OCI-LY1 (cell line): ENCODE measurements at regions not wholly inside any gene's neighbourhood (a gene's known extent, or its start where the extent isn't known, plus 50 kb on each side); places are given as distances from the start of the nearest gene placed in this dataset.

Experiments
- H2AFZ ChIP-seq: fragments of 200-600 bp; sonication (generic), shearing (Covaris generic); 2 replicates; pipeline ENCODE4 v1.6.0; 2014; ENCODE audit warnings: antibody characterized with exemption, mild to moderate bottlenecking, low read length
- H3F3A ChIP-seq: fragments of 200-600 bp; sonication (generic), shearing (Covaris generic); 2 replicates; pipeline ENCODE4 v1.6.0; 2014; ENCODE audit warnings: mild to moderate bottlenecking, antibody characterized with exemption, low read length, moderate library complexity; ENCODE audit not compliant: insufficient read depth
- H3K27ac ChIP-seq: fragments of 200-600 bp; sonication (generic); 2 replicates; pipeline ENCODE4 v1.5.1; 2014; ENCODE audit warnings: low read length, mixed run types, mild to moderate bottlenecking, low read depth; ENCODE audit not compliant: poor library complexity, severe bottlenecking
- H3K27me3 ChIP-seq: fragments of 200-600 bp; sonication (generic); 2 replicates; pipeline ENCODE4 v1.6.0; 2014; ENCODE audit warnings: antibody characterized with exemption, mild to moderate bottlenecking, low read length, moderate library complexity; ENCODE audit not compliant: insufficient read depth
- H3K36me3 ChIP-seq: fragments of 200-600 bp; sonication (generic); 2 replicates; pipeline ENCODE4 v1.6.1; 2014; ENCODE audit warnings: mild to moderate bottlenecking, antibody characterized with exemption, low read length, moderate library complexity, mixed read lengths; ENCODE audit not compliant: insufficient read depth
- H3K4me1 ChIP-seq: fragments of 200-600 bp; sonication (generic); 2 replicates; pipeline ENCODE4 v1.5.1; 2014; ENCODE audit warnings: mild to moderate bottlenecking, low read length, moderate library complexity; ENCODE audit not compliant: insufficient read depth, severe bottlenecking
- H3K4me2 ChIP-seq: fragments of 200-600 bp; sonication (generic), shearing (Covaris generic); 2 replicates; pipeline ENCODE4 v1.6.1; 2014; ENCODE audit warnings: low read length
- H3K4me3 ChIP-seq: fragments of 200-600 bp; sonication (generic); 2 replicates; pipeline ENCODE4 v1.5.1; 2014; ENCODE audit warnings: low read length, low read depth, mild to moderate bottlenecking, mixed read lengths; ENCODE audit not compliant: poor library complexity, severe bottlenecking
- H3K79me2 ChIP-seq: fragments of 200-600 bp; shearing (Covaris generic); 2 replicates; pipeline ENCODE4 v1.6.1; 2016; ENCODE audit warnings: mixed run types, low read length, mixed read lengths; ENCODE audit not compliant: insufficient read depth
- H3K9ac ChIP-seq: fragments of 200-600 bp; sonication (generic), shearing (Covaris generic); 2 replicates; pipeline ENCODE4 v1.6.1; 2014; ENCODE audit warnings: mild to moderate bottlenecking, low read length, mixed read lengths
- H3K9me2 ChIP-seq: fragments of 200-600 bp; sonication (generic), shearing (Covaris generic); 2 replicates; pipeline ENCODE4 v1.6.1; 2014; ENCODE audit warnings: low read depth, mild to moderate bottlenecking, low read length, mixed read lengths
- H3K9me3 ChIP-seq: fragments of 200-600 bp; shearing (Covaris generic); 2 replicates; pipeline ENCODE4 v1.6.1; 2014; ENCODE audit warnings: low read length, mixed read lengths
- H4K20me1 ChIP-seq: fragments of 200-600 bp; sonication (generic), shearing (Covaris generic); 2 replicates; pipeline ENCODE4 v1.6.0; 2016; ENCODE audit warnings: mild to moderate bottlenecking, low read length; ENCODE audit not compliant: insufficient read depth
- EZH2 ChIP-seq: fragments of 200-600 bp; sonication (generic), shearing (Covaris generic); IDR thresholded peaks from 2 replicates; pipeline ENCODE4 v1.8.0; 2017; ENCODE audit warnings: borderline replicate concordance, mixed run types, mild to moderate bottlenecking, antibody characterized with exemption, low read length, moderate library complexity, mixed read lengths
- TF ChIP-seq, protein P1 (sequence below): fragments of 200-600 bp; sonication (generic), shearing (Covaris generic); IDR thresholded peaks from 2 replicates; pipeline ENCODE4 v1.5.1; 2017; ENCODE audit warnings: mild to moderate bottlenecking, antibody characterized with exemption, low read length, moderate library complexity, mixed read lengths

DNA sequence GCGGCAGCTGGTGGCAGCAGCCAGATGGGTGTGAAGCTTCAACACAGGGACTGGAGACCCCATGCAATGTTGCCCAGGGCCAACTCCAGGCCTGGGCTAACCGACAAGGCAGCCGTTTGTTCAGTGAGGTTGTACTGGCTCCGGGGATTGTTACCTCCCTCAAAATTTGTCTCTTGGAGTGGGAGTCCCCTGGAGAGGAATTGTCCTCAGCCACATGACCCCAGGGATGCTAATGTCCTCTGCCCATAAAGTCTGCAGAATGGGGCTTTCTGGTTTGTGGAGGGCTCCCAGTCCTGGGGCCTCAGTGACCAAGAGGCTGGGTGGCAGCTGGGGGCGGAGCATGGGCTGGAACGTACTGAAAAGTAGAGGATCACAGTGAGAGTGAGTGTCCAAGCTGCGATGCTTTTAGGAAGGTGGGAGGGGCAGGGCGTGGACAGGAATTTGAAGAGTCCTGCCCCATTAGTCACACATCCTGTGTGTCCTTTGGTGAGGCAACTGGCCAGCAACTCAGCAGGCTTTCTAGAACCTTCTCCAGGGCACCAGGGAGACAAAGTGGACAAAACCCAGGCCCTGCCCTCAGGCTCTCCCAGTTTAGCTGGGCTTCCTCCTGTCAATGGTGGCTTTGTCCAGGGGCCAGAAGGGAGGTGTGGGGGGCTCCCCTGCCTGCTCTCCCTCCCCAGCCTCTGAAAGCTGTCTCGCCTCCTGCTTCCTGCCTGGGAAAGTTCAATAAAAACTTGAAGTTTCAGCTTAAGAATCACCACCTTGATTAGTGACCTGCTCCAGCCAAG lies 114.0 kb downstream of the NSG2 start:
- Histone ChIP-seq H3K9me3 (no peaks in the 10 kb centered on the region), H3K27me3 (0 out of 2 replicates have a peak, but pooled peaks cover 4% of the 10 kb centered on the region), H3K4me3 (no peak overlapping the region), H2AFZ (no peak overlapping the region), H3K79me2 (no peaks in the 10 kb centered on the region), H4K20me1 (no peaks in the 10 kb centered on the region), H3F3A (no peaks in the 10 kb centered on the region), H3K9me2 (no peaks in the 10 kb centered on the region), H3K4me2 (no peak overlapping the region), H3K9ac (no peak overlapping the region), H3K27ac (no peak overlapping the region), H3K36me3 (no peaks in the 10 kb centered on the region), H3K4me1 (no peaks in the 10 kb centered on the region)
- no peak for TF ChIP-seq EZH2
- TF ChIP-seq, protein P1, sequence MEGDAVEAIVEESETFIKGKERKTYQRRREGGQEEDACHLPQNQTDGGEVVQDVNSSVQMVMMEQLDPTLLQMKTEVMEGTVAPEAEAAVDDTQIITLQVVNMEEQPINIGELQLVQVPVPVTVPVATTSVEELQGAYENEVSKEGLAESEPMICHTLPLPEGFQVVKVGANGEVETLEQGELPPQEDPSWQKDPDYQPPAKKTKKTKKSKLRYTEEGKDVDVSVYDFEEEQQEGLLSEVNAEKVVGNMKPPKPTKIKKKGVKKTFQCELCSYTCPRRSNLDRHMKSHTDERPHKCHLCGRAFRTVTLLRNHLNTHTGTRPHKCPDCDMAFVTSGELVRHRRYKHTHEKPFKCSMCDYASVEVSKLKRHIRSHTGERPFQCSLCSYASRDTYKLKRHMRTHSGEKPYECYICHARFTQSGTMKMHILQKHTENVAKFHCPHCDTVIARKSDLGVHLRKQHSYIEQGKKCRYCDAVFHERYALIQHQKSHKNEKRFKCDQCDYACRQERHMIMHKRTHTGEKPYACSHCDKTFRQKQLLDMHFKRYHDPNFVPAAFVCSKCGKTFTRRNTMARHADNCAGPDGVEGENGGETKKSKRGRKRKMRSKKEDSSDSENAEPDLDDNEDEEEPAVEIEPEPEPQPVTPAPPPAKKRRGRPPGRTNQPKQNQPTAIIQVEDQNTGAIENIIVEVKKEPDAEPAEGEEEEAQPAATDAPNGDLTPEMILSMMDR, result no peak

DNA sequence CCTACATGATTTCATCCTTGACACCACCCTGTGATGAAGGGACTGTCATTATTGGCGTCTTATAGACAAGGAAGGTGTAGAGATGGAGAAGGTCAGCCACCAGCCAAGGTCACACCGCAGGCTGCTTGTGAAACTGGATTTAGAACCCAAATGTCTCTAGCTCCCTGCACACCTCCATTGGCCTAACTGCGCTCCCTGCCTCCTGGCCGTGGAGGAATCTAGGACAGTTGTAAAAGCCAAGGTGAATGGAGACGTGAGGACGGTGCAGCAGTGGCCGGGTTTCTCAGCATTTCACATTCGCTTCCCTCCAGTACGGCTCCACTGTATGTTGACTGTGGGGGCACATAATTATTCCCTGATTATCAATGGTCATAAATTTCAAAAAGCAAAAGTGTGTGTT lies 119.9 kb downstream of the NSG2 start:
- H3K36me3 ChIP-seq, result no peaks in the 10 kb centered on the region
- H3K9me3 ChIP-seq, result no peaks in the 10 kb centered on the region
- H3K4me1 ChIP-seq, result no peaks in the 10 kb centered on the region
- H3K4me2 ChIP-seq, result no peak overlapping the region
- H3K9me2 ChIP-seq, result no peaks in the 10 kb centered on the region
- H3K27me3 ChIP-seq, result 0 out of 2 replicates have a peak, but pooled peaks cover 4% of the 10 kb centered on the region
- TF ChIP-seq, protein P1, result no peak
- TF ChIP-seq EZH2, result no peak
- H4K20me1 ChIP-seq, result no peaks in the 10 kb centered on the region
- H3K9ac ChIP-seq, result no peak overlapping the region
- H3F3A ChIP-seq, result no peaks in the 10 kb centered on the region
- no peaks in the 10 kb centered on the region for H3K79me2 ChIP-seq
- no peak overlapping the region for H3K4me3 ChIP-seq
- H3K27ac ChIP-seq, result no peak overlapping the region
- H2AFZ ChIP-seq, result no peak overlapping the region

DNA sequence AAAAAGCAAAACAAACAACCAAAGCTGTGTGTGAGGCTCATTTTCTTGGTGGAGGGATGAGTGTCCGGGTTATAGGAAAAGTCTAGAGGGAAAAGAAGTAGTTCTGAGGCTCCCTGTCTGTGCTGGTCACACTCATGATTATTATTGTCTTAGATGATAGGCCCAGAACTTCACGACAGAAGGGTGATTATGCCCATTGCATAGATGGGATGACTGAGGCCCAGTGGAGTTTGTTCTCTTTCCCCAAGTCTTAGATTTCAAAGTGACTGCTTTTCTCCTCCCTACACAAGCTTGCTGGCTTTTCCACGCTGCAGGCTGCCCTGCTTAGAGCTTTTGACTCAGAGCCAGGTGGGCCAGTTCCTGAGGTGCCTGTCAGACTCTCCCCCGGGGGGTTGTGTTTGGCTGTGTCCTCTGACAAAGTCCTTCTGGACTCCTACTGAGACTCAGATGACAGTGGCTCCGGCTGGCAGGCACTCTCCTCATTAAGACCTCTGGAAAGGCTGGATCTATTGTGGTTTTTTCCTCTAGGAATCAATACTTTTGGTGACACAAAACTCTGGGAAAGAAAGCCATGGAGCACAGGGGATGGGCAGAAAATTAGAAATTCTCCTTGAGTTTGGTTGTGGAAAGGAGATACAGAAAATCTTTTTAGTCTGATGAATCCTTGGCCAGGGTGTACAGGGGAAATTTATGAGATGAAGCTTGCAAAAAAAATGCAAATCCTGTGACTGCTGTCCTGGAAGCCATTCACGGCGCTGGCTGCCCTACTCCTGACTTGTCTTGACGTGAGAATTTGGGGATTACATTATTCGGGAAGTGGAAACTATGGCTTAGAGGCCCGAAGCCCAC lies 120.9 kb downstream of the NSG2 start:
- no peaks in the 10 kb centered on the region for H3K36me3 ChIP-seq
- no peak overlapping the region for H3K4me3 ChIP-seq
- H3F3A ChIP-seq, result no peaks in the 10 kb centered on the region
- H3K4me2 ChIP-seq, result no peak overlapping the region
- no peak for TF ChIP-seq EZH2
- TF ChIP-seq, protein P1, result no peak
- H2AFZ ChIP-seq, result no peak overlapping the region
- H3K9me2 ChIP-seq, result no peaks in the 10 kb centered on the region
- H4K20me1 ChIP-seq, result no peaks in the 10 kb centered on the region
- 0 out of 2 replicates have a peak, but pooled peaks cover 4% of the 10 kb centered on the region for H3K27me3 ChIP-seq
- no peaks in the 10 kb centered on the region for H3K79me2 ChIP-seq
- H3K4me1 ChIP-seq, result no peaks in the 10 kb centered on the region
- no peak overlapping the region for H3K27ac ChIP-seq
- H3K9ac ChIP-seq, result no peak overlapping the region
- H3K9me3 ChIP-seq, result no peaks in the 10 kb centered on the region
